ENCODE measurements at regions not wholly inside any gene's neighbourhood (a gene's known extent, or its start where the extent isn't known, plus 50 kb on each side); places are given as distances from the start of the nearest gene placed in this dataset.
"Not testable (repeated sequence)": the region's sequence is repeated elsewhere in the genome, so short reads cannot be mapped to it uniquely, and the experiment has no call there.

DNA sequence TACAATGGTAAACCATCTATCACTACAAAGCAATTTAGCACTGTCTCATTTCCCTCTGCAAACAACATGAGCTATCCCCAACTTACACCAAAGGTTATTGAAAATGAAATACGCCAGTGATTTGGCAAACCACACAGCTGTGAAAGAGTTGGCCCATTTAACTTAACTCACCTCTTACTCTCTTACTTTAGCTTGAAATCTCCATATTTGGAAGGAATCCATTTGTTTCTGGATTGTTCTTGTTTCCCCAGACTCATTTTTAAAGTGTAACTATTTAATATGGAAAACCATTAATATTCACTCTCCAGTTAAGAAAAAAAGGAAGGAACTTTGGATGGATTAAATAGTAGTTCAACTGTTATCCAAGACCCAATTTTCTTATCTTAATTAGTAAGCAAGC lies 93.7 kb upstream of the TRIB2 start:
- no peaks in the 10 kb centered on the region for H3K9me3 ChIP-seq
- DNase-seq = no peak
- TF ChIP-seq, protein P1, sequence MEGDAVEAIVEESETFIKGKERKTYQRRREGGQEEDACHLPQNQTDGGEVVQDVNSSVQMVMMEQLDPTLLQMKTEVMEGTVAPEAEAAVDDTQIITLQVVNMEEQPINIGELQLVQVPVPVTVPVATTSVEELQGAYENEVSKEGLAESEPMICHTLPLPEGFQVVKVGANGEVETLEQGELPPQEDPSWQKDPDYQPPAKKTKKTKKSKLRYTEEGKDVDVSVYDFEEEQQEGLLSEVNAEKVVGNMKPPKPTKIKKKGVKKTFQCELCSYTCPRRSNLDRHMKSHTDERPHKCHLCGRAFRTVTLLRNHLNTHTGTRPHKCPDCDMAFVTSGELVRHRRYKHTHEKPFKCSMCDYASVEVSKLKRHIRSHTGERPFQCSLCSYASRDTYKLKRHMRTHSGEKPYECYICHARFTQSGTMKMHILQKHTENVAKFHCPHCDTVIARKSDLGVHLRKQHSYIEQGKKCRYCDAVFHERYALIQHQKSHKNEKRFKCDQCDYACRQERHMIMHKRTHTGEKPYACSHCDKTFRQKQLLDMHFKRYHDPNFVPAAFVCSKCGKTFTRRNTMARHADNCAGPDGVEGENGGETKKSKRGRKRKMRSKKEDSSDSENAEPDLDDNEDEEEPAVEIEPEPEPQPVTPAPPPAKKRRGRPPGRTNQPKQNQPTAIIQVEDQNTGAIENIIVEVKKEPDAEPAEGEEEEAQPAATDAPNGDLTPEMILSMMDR (IDR thresholded peaks at IDR 0.05) = no peak
- no peak for TF ChIP-seq POLR2A (IDR thresholded peaks at IDR 0.05)
- no peak overlapping the region for H3K4me3 ChIP-seq
- H3K36me3 ChIP-seq = no peaks in the 10 kb centered on the region
- H3K27me3 ChIP-seq = no peaks in the 10 kb centered on the region
- no peak overlapping the region for H3K27ac ChIP-seq
- H3K4me1 ChIP-seq = no peaks in the 10 kb centered on the region

DNA sequence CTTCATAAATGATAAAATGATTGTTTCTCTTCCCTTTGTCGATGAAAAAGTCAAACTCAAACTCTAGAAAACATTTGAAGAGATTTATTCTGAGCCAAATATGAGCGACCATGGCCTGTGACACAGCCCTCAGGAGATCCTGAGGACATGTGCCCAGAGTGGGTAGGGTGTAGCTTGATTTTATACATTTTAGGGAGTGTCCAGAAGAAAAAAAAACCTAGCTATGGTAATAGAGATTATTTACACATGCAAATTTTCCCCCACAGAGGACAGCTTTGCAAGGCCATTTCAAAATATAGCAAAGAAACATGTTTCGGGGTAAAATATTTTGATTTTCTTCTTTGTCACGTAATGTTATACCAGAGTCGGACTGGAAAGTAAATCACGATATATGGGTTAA lies 92.4 kb upstream of the TRIB2 start:
- H3K4me1 ChIP-seq = no peaks in the 10 kb centered on the region
- no peak for TF ChIP-seq POLR2A (IDR thresholded peaks at IDR 0.05)
- TF ChIP-seq, protein P1 (IDR thresholded peaks at IDR 0.05) = no peak
- no peak overlapping the region for H3K4me3 ChIP-seq
- no peaks in the 10 kb centered on the region for H3K36me3 ChIP-seq
- H3K9me3 ChIP-seq = no peaks in the 10 kb centered on the region
- no peak for DNase-seq
- H3K27me3 ChIP-seq = no peaks in the 10 kb centered on the region
- H3K27ac ChIP-seq = no peak overlapping the region

GRCh38 chr2:12624905-12625598 lies 91.7 kb upstream of the TRIB2 start:
- no peaks in the 10 kb centered on the region for H3K9me3 ChIP-seq
- no peak for DNase-seq
- TF ChIP-seq, protein P1 (IDR thresholded peaks at IDR 0.05) = no peak
- no peak for TF ChIP-seq POLR2A (IDR thresholded peaks at IDR 0.05)
- H3K27me3 ChIP-seq = no peaks in the 10 kb centered on the region
- no peak overlapping the region for H3K4me3 ChIP-seq
- no peaks in the 10 kb centered on the region for H3K36me3 ChIP-seq
- H3K4me1 ChIP-seq = no peaks in the 10 kb centered on the region
- no peak overlapping the region for H3K27ac ChIP-seq

DNA sequence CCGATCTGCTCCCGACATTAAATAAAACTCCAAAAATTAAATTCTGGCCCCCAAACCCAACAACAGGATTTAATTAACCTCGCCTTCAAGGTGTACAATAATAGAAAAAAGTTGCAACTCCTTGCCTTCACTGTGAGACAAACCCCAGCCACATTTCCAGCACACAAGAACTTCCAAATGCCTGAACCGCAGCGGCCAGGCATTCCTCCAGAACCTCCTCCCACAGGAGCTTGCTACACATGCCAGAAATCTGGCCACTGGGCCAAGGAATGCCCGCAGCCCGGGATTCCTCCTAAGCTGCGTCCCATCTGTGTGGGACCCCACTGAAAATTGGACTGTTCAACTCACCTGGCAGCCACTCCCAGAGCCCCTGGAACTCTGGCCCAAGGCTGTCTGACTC lies 88.2 kb upstream of the TRIB2 start:
- not testable (repeated sequence) for H3K36me3 ChIP-seq, H3K27me3 ChIP-seq, H3K27ac ChIP-seq, H3K4me3 ChIP-seq, H3K9me3 ChIP-seq, DNase-seq, H3K4me1 ChIP-seq

GRCh38 chr2:12636837-12637581 lies 79.7 kb upstream of the TRIB2 start:
- no peaks in the 10 kb centered on the region for H3K9me3 ChIP-seq
- H3K4me3 ChIP-seq = no peak overlapping the region
- H3K27ac ChIP-seq = no peak overlapping the region
- H3K4me1 ChIP-seq = no peaks in the 10 kb centered on the region
- no peaks in the 10 kb centered on the region for H3K27me3 ChIP-seq
- no peaks in the 10 kb centered on the region for H3K36me3 ChIP-seq
- DNase-seq = no peak
- TF ChIP-seq, protein P1 (IDR thresholded peaks at IDR 0.05) = no peak
- TF ChIP-seq POLR2A (IDR thresholded peaks at IDR 0.05) = no peak

DNA sequence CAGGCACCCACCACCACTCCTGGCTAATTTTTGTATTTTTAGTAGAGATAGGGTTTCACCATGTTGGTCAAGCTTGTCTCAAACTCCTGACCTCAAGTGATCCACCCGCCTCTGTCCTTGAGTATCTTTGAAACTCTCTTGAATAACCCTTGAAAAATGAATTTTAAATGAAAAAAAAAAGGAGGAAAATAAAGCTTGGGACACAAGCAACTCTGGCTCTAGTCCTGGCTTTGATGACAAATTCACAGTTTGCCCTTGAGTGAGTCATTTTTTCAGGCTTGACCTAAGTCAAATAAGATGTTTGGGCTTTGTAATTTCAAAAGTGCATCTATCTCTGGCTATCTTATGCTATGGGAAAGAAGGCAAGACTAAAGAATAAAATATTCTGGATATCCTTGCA lies 79.0 kb upstream of the TRIB2 start:
- Histone ChIP-seq H3K9me3 (no peaks in the 10 kb centered on the region), H3K27ac (no peak overlapping the region)
- no peak for DNase-seq

More for the DNA sequence above, 79.0 kb upstream of the TRIB2 start:
- no peaks in the 10 kb centered on the region for H3K27me3 ChIP-seq
- H3K4me1 ChIP-seq = no peaks in the 10 kb centered on the region
- H3K36me3 ChIP-seq = no peaks in the 10 kb centered on the region
- H3K4me3 ChIP-seq = no peak overlapping the region
- TF ChIP-seq POLR2A (IDR thresholded peaks at IDR 0.05) = no peak
- TF ChIP-seq, protein P1 (IDR thresholded peaks at IDR 0.05) = no peak

Measured in Peyer's patch (tissue), 4 donors.